H9 (cell line): ENCODE measurements at regions not wholly inside any gene's neighbourhood (a gene's known extent, or its start where the extent isn't known, plus 50 kb on each side); places are given as distances from the start of the nearest gene placed in this dataset.
A peak's percentile ranks its signal among the peaks of the same experiment; 100 is the strongest.

Source experiments
- DNase-seq: peaks from one replicate; pipeline ENCODE4 v3.0.0-alpha.2; 2017
- H2AFZ ChIP-seq: one replicate; pipeline ENCODE4 v1.6.1; 2013; ENCODE audit warnings: mild to moderate bottlenecking, low read length, control low read depth, moderate library complexity
- H2AK5ac ChIP-seq: 2 replicates; pipeline ENCODE4 v1.6.1; 2013; ENCODE audit warnings: low read length, control low read depth, mixed read lengths; ENCODE audit not compliant: insufficient read length
- H2BK120ac ChIP-seq: one replicate; pipeline ENCODE4 v1.6.1; 2013; ENCODE audit warnings: low read depth, mild to moderate bottlenecking, low read length, control low read depth, inconsistent platforms; ENCODE audit not compliant: poor library complexity, severe bottlenecking
- H2BK12ac ChIP-seq: 2 replicates; pipeline ENCODE4 v1.6.1; 2013; ENCODE audit warnings: low read length, control low read depth, mixed read lengths, low read depth; ENCODE audit not compliant: insufficient read length
- H2BK15ac ChIP-seq: 2 replicates; pipeline ENCODE4 v1.6.1; 2013; ENCODE audit warnings: low read depth, low read length, control low read depth
- H2BK20ac ChIP-seq: one replicate; pipeline ENCODE4 v1.6.1; 2013; ENCODE audit warnings: low read depth, mild to moderate bottlenecking, low read length, control low read depth, inconsistent platforms; ENCODE audit not compliant: poor library complexity, severe bottlenecking
- H2BK5ac ChIP-seq: 2 replicates; pipeline ENCODE4 v1.6.1; 2013; ENCODE audit warnings: low read length, control low read depth, mixed read lengths; ENCODE audit not compliant: insufficient read length
- H3K14ac ChIP-seq: 2 replicates; pipeline ENCODE4 v1.6.1; 2013; ENCODE audit warnings: low read length, control low read depth; ENCODE audit not compliant: insufficient read depth
- H3K18ac ChIP-seq: 2 replicates; pipeline ENCODE4 v1.6.1; 2013; ENCODE audit warnings: low read depth, mild to moderate bottlenecking, mixed read lengths, low read length, control low read depth; ENCODE audit not compliant: insufficient read length
- H3K23ac ChIP-seq: 2 replicates; pipeline ENCODE4 v1.6.1; 2013; ENCODE audit warnings: low read length, control low read depth, mixed read lengths, low read depth; ENCODE audit not compliant: insufficient read length
- H3K23me2 ChIP-seq: 2 replicates; pipeline ENCODE4 v1.6.1; 2013; ENCODE audit warnings: low read depth, mild to moderate bottlenecking, mixed read lengths, low read length, control low read depth; ENCODE audit not compliant: insufficient read length, poor library complexity, severe bottlenecking
- H3K27ac ChIP-seq: 2 replicates; pipeline ENCODE4 v1.5.1; 2013; ENCODE audit warnings: low read length, control low read depth, mixed read lengths, low read depth; ENCODE audit not compliant: insufficient read length
- H3K27me3 ChIP-seq: 2 replicates; pipeline ENCODE4 v1.6.1; 2013; ENCODE audit warnings: low read length, control low read depth, inconsistent platforms; ENCODE audit not compliant: insufficient read depth
- H3K4ac ChIP-seq: 2 replicates; pipeline ENCODE4 v1.6.1; 2013; ENCODE audit warnings: low read depth, mild to moderate bottlenecking, control low read depth, inconsistent platforms, low read length, moderate library complexity
- H3K4me1 ChIP-seq: 2 replicates; pipeline ENCODE4 v1.6.1; 2013; ENCODE audit warnings: low read length, control low read depth, inconsistent platforms; ENCODE audit not compliant: insufficient read depth
- H3K4me2 ChIP-seq: 2 replicates; pipeline ENCODE4 v1.6.1; 2013; ENCODE audit warnings: low read length, control low read depth, mixed read lengths; ENCODE audit not compliant: insufficient read length, insufficient read depth
- H3K56ac ChIP-seq: 2 replicates; pipeline ENCODE4 v1.6.1; 2013; ENCODE audit warnings: low read depth, mild to moderate bottlenecking, mixed read lengths, low read length, control low read depth; ENCODE audit not compliant: insufficient read length
- H3K79me1 ChIP-seq: 2 replicates; pipeline ENCODE4 v1.6.1; 2013; ENCODE audit warnings: low read depth, mild to moderate bottlenecking, moderate library complexity, low read length, control low read depth, inconsistent platforms; ENCODE audit not compliant: insufficient read depth, poor library complexity, severe bottlenecking
- H3K79me2 ChIP-seq: 2 replicates; pipeline ENCODE4 v1.6.1; 2013; ENCODE audit warnings: low read length, control low read depth, inconsistent platforms; ENCODE audit not compliant: insufficient read depth
- H3K9ac ChIP-seq: 2 replicates; pipeline ENCODE4 v1.6.1; 2013; ENCODE audit warnings: low read length, control low read depth, mixed read lengths; ENCODE audit not compliant: insufficient read length; ENCODE audit errors: extremely low read depth
- H3K9me3 ChIP-seq: one replicate; pipeline ENCODE4 v1.6.1; 2013; ENCODE audit warnings: low read depth, low read length, inconsistent platforms; ENCODE audit not compliant: control insufficient read depth
- H3T11ph ChIP-seq: one replicate; pipeline ENCODE4 v1.6.1; 2013; ENCODE audit warnings: mild to moderate bottlenecking, low read length, control low read depth, inconsistent platforms
- H4K20me1 ChIP-seq: one replicate; pipeline ENCODE4 v1.6.1; 2013; ENCODE audit not compliant: control insufficient read depth, insufficient read length, insufficient read depth
- H4K5ac ChIP-seq: 2 replicates; pipeline ENCODE4 v1.6.1; 2013; ENCODE audit warnings: low read depth, mild to moderate bottlenecking, mixed read lengths, low read length, control low read depth; ENCODE audit not compliant: insufficient read length
- H4K8ac ChIP-seq: replicated peaks from 2 replicates; pipeline ENCODE4 v1.6.1; 2013; ENCODE audit warnings: low read length, control low read depth, mixed read lengths, low read depth; ENCODE audit not compliant: insufficient read length
- H4K91ac ChIP-seq: 2 replicates; pipeline ENCODE4 v1.6.1; 2013; ENCODE audit warnings: low read depth, mild to moderate bottlenecking, moderate library complexity, mixed read lengths, low read length, control low read depth; ENCODE audit not compliant: insufficient read length
- H3K27ac Mint-ChIP-seq, 3 experiments: 2 replicates in 2 of 3; 3 replicates in 1 of 3; pipeline ENCODE4 v1.8.0; 2020 to 2021; ENCODE audit warnings: mixed read lengths in 3 of 3, mild to moderate bottlenecking in 1 of 3, moderate library complexity in 1 of 3
- H3K27me3 Mint-ChIP-seq: 2 replicates; pipeline ENCODE4 v1.8.0; 2021; ENCODE audit warnings: low read depth, mild to moderate bottlenecking, moderate library complexity, mixed read lengths
- H3K36me3 Mint-ChIP-seq, 3 experiments: 2 replicates in 2 of 3; 3 replicates in 1 of 3; pipeline ENCODE4 v1.8.0; 2020 to 2021; ENCODE audit warnings: low read depth in 3 of 3, mixed read lengths in 3 of 3; ENCODE audit not compliant: insufficient read depth in 1 of 3
- H3K4me1 Mint-ChIP-seq, 2 experiments: 2 replicates each; pipeline ENCODE4 v1.8.0; 2020; ENCODE audit warnings: mixed read lengths in 2 of 2
- H3K4me3 Mint-ChIP-seq, 2 experiments: 2 replicates in 1 of 2; 3 replicates in 1 of 2; pipeline ENCODE4 v1.8.0; 2020 to 2021; ENCODE audit warnings: mild to moderate bottlenecking in 2 of 2, mixed read lengths in 2 of 2, moderate library complexity in 1 of 2
- H3K9me3 Mint-ChIP-seq, 2 experiments: 2 replicates in 1 of 2; 3 replicates in 1 of 2; pipeline ENCODE4 v1.8.0; 2020; ENCODE audit warnings: mild to moderate bottlenecking in 2 of 2, mixed read lengths in 2 of 2, moderate library complexity in 1 of 2
- WGBS: extraction: QIAGEN DNeasy Blood & Tissue Kit; methylation state at CpG from one replicate; pipeline ENCODE4 v1.1.7; 2013; ENCODE audit warnings: missing lambda C conversion rate, low lambda C conversion rate, mixed read lengths; ENCODE audit not compliant: insufficient read length; ENCODE audit errors: extremely low coverage; 5-methylcytosine and 5-hydroxymethylcytosine counted together
- TF ChIP-seq, protein P1 (sequence below): fragments of 200-600 bp; sonication (generic); conservative IDR thresholded peaks from 3 replicates; pipeline ENCODE4 v1.8.0; 2021; ENCODE audit warnings: antibody characterized with exemption, mild to moderate bottlenecking

DNA sequence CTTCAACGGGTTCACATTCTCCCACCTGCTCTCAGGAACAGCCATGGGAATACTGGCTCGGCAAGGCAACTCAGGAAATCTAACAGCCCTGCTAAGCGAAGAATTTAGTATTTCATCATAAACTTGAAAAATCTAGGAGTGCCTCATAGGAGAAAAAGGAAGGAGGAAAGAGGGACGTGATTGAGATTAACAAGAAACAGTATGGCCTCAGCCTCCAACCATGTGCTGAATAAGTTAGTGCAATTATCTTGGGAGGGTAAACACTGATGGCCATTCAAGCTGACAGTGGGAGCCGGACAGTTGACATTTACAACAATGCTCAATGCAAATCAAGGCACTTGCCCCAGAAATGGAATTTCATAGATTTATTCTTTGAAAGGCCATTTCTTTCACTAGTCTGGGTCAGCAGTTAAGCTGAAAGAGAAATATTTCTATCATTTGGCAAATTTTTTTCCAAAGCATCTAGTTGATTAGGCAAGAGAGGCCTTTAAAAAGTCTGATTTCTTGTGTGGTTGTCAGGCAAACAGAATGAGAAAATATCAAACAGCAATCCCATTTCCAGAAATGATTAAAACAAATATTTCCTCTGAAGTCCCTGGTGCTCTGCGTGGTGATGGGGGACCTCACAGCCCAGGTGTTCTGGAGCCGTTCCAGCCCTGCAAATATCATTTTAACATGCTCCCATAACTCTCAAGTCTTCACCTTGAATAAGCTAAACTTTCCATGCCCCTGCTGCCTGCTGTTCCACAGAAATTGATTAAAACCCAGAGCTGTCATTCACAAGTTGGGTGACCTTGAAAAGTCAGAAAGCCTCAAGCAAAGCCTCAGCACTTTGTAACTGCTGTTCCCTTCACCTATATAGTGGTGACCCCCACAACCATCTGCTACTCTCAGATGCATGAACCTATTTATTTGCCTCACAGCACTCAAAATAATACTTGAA lies 121.6 kb downstream of the PHLDA1 start:
- H3K4me1 Mint-ChIP-seq: peaks cover 14 to 18% of the 10 kb centered on the region in 2 experiments
- no peak overlapping the region for H3K4me3 Mint-ChIP-seq
- Histone ChIP-seq H3K79me2 (no peaks in the 10 kb centered on the region), H3K79me1 (no peaks in the 10 kb centered on the region), H2AFZ (no peak overlapping the region), H3T11ph (no peak overlapping the region), H4K20me1 (no peaks in the 10 kb centered on the region), H3K23me2 (no peaks in the 10 kb centered on the region), H2BK20ac (no peak overlapping the region), H3K23ac (no peak overlapping the region), H4K8ac (no peak overlapping the region), H4K5ac (no peak overlapping the region), H3K14ac (no peak overlapping the region), H3K4me1 (no peaks in the 10 kb centered on the region; the same call in 1 of the 2 replicates), H3K9me3 (no peaks in the 10 kb centered on the region), H2BK15ac (no peak overlapping the region), H2BK120ac (no peak overlapping the region), H3K27ac (no peak overlapping the region), H4K91ac (no peak overlapping the region), H2BK5ac (no peak overlapping the region), H3K18ac (no peak overlapping the region), H3K27me3 (no peaks in the 10 kb centered on the region), H3K4me2 (no peak overlapping the region), H2AK5ac (no peak overlapping the region), H3K56ac (no peak overlapping the region), H3K9ac (no peak overlapping the region), H3K4ac (no peak overlapping the region), H2BK12ac (no peak overlapping the region)
- TF ChIP-seq, protein P1, sequence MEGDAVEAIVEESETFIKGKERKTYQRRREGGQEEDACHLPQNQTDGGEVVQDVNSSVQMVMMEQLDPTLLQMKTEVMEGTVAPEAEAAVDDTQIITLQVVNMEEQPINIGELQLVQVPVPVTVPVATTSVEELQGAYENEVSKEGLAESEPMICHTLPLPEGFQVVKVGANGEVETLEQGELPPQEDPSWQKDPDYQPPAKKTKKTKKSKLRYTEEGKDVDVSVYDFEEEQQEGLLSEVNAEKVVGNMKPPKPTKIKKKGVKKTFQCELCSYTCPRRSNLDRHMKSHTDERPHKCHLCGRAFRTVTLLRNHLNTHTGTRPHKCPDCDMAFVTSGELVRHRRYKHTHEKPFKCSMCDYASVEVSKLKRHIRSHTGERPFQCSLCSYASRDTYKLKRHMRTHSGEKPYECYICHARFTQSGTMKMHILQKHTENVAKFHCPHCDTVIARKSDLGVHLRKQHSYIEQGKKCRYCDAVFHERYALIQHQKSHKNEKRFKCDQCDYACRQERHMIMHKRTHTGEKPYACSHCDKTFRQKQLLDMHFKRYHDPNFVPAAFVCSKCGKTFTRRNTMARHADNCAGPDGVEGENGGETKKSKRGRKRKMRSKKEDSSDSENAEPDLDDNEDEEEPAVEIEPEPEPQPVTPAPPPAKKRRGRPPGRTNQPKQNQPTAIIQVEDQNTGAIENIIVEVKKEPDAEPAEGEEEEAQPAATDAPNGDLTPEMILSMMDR: no peak
- H3K27ac Mint-ChIP-seq: peak overlapping the region in 1 of 3 experiments; percentile 36; a peak in 1 of 7 replicates
- no peaks in the 10 kb centered on the region for H3K36me3 Mint-ChIP-seq
- no CpG with 5 or more reads among the region's 7 CpGs for WGBS
- DNase-seq: no peak
- no peaks in the 10 kb centered on the region for H3K9me3 Mint-ChIP-seq
- H3K27me3 Mint-ChIP-seq: no peaks in the 10 kb centered on the region
